ENCODE measurements at regions not wholly inside any gene's neighbourhood (a gene's known extent, or its start where the extent isn't known, plus 50 kb on each side); places are given as distances from the start of the nearest gene placed in this dataset.

DNA sequence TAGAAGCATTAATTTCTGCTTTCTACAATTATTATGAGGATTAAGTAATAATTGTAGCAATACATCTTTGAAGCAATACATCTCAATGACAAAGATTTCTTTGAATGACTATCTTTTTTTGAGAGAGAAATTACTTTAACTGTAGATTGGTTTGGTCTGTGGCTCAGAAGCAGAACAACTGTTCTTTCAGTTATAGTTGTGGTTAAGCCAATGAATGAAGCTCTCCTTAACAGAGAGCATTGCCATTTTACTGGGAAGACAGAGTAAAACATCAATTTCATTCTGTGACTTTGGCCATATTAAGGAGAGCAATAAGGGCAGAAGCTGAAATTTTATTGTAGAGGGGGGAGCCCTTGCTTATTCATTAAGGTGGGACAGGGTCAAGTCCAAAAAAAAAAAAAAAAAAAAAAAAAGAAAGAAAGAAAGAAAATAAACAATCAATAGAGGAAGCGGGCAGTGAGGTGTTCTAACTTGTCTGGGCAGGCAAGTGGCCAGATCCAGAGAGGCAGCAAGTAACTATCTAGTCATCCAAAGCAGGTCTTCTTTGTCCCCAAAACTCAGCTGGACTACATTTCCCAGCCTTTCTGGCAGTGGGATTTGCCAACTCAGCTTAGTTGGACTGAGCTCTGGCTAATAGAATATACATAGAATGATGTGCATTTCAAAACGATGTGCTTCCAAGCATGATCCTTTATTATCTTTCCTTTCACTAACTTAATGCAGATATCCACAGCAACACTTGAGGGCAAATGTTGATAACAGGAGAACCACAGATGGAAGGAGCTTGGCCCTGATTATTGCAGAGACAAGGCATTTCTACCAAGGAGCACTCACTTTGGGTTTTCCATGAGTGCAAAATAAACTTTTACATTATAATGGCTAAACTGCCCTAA is 462.7 kb upstream of the CDH20 start (continued):
- TF ChIP-seq, protein P1, sequence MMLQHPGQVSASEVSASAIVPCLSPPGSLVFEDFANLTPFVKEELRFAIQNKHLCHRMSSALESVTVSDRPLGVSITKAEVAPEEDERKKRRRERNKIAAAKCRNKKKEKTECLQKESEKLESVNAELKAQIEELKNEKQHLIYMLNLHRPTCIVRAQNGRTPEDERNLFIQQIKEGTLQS (IDR thresholded peaks at IDR 0.05), result no peak
- no peak for TF ChIP-seq GABPA (IDR thresholded peaks at IDR 0.05 in 1 of 2, conservative IDR thresholded peaks at IDR 0.05 in 1 of 2)
- TF ChIP-seq RXRA (IDR thresholded peaks at IDR 0.05), result no peak
- TF ChIP-seq HNF4G (IDR thresholded peaks at IDR 0.05), result no peak
- TF ChIP-seq JUND (IDR thresholded peaks at IDR 0.05), result no peak
- TF ChIP-seq HNF4A (conservative IDR thresholded peaks at IDR 0.05), result no peak
- TF ChIP-seq TAF1 (conservative IDR thresholded peaks at IDR 0.05), result no peak
- TF ChIP-seq, protein P2, sequence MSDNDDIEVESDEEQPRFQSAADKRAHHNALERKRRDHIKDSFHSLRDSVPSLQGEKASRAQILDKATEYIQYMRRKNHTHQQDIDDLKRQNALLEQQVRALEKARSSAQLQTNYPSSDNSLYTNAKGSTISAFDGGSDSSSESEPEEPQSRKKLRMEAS (IDR thresholded peaks at IDR 0.05), result no peak

DNA sequence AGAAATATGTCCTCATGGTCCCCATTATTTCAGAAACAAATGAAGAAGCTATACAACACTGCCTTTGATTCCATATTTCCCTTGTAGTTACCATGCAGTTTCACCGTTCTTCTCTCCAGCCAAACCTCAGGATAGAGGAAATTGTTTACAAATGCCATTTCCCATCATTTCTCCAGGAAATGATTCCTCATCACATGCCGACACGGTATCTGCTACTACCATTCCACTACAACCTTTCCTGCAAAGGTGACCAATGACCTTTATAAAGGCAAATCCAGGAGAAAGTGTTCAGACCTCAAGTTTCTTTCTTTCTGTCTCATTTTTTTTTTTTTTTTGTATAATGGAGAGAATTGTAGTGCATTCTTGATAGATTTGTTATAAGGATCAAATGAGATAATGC is 460.8 kb upstream of the CDH20 start:
- TF ChIP-seq RAD21 (IDR thresholded peaks at IDR 0.05) (no peak), SP1 (IDR thresholded peaks at IDR 0.05) (no peak), FOXA1 (IDR thresholded peaks at IDR 0.05) (no peak), JUND (IDR thresholded peaks at IDR 0.05) (no peak), HNF4G (IDR thresholded peaks at IDR 0.05) (no peak), GABPA (IDR thresholded peaks at IDR 0.05 in 1 of 2, conservative IDR thresholded peaks at IDR 0.05 in 1 of 2) (no peak), HNF4A (conservative IDR thresholded peaks at IDR 0.05) (no peak), TAF1 (conservative IDR thresholded peaks at IDR 0.05) (no peak), YY1 (IDR thresholded peaks at IDR 0.05) (no peak), NR2F2 (IDR thresholded peaks at IDR 0.05) (no peak), RXRA (IDR thresholded peaks at IDR 0.05) (no peak)
- TF ChIP-seq, protein P3, sequence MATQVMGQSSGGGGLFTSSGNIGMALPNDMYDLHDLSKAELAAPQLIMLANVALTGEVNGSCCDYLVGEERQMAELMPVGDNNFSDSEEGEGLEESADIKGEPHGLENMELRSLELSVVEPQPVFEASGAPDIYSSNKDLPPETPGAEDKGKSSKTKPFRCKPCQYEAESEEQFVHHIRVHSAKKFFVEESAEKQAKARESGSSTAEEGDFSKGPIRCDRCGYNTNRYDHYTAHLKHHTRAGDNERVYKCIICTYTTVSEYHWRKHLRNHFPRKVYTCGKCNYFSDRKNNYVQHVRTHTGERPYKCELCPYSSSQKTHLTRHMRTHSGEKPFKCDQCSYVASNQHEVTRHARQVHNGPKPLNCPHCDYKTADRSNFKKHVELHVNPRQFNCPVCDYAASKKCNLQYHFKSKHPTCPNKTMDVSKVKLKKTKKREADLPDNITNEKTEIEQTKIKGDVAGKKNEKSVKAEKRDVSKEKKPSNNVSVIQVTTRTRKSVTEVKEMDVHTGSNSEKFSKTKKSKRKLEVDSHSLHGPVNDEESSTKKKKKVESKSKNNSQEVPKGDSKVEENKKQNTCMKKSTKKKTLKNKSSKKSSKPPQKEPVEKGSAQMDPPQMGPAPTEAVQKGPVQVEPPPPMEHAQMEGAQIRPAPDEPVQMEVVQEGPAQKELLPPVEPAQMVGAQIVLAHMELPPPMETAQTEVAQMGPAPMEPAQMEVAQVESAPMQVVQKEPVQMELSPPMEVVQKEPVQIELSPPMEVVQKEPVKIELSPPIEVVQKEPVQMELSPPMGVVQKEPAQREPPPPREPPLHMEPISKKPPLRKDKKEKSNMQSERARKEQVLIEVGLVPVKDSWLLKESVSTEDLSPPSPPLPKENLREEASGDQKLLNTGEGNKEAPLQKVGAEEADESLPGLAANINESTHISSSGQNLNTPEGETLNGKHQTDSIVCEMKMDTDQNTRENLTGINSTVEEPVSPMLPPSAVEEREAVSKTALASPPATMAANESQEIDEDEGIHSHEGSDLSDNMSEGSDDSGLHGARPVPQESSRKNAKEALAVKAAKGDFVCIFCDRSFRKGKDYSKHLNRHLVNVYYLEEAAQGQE (IDR thresholded peaks at IDR 0.05), result no peak
- TF ChIP-seq, protein P4, sequence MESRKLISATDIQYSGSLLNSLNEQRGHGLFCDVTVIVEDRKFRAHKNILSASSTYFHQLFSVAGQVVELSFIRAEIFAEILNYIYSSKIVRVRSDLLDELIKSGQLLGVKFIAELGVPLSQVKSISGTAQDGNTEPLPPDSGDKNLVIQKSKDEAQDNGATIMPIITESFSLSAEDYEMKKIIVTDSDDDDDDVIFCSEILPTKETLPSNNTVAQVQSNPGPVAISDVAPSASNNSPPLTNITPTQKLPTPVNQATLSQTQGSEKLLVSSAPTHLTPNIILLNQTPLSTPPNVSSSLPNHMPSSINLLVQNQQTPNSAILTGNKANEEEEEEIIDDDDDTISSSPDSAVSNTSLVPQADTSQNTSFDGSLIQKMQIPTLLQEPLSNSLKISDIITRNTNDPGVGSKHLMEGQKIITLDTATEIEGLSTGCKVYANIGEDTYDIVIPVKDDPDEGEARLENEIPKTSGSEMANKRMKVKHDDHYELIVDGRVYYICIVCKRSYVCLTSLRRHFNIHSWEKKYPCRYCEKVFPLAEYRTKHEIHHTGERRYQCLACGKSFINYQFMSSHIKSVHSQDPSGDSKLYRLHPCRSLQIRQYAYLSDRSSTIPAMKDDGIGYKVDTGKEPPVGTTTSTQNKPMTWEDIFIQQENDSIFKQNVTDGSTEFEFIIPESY (IDR thresholded peaks at IDR 0.05), result no peak
- TF ChIP-seq, protein P5, sequence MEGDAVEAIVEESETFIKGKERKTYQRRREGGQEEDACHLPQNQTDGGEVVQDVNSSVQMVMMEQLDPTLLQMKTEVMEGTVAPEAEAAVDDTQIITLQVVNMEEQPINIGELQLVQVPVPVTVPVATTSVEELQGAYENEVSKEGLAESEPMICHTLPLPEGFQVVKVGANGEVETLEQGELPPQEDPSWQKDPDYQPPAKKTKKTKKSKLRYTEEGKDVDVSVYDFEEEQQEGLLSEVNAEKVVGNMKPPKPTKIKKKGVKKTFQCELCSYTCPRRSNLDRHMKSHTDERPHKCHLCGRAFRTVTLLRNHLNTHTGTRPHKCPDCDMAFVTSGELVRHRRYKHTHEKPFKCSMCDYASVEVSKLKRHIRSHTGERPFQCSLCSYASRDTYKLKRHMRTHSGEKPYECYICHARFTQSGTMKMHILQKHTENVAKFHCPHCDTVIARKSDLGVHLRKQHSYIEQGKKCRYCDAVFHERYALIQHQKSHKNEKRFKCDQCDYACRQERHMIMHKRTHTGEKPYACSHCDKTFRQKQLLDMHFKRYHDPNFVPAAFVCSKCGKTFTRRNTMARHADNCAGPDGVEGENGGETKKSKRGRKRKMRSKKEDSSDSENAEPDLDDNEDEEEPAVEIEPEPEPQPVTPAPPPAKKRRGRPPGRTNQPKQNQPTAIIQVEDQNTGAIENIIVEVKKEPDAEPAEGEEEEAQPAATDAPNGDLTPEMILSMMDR (IDR thresholded peaks at IDR 0.05; ENCODE audit: low read depth, low read length, missing input control), result no peak
- TF ChIP-seq, protein P1 (IDR thresholded peaks at IDR 0.05), result no peak
- TF ChIP-seq, protein P2 (IDR thresholded peaks at IDR 0.05), result no peak
- DNase-seq (ENCODE audit: low spot score), result no peak
- H3K9me3 ChIP-seq (ENCODE audit: control insufficient read depth in 4 of 4, low read length in 3 of 4), result no peaks in the 10 kb centered on the region
- H3K4me3 ChIP-seq (ENCODE audit: low read depth in 1 of 3, low read length in 3 of 3), result no peak overlapping the region
- peaks cover 0 to 7% (median 0%) of the 10 kb centered on the region in 4 donors for H3K27me3 ChIP-seq (ENCODE audit: control insufficient read depth in 4 of 4, insufficient read depth in 4 of 4, low read length in 3 of 4)
- H3K36me3 ChIP-seq (ENCODE audit: control insufficient read depth in 4 of 4, insufficient read depth in 3 of 4, low read depth in 1 of 4, low read length in 3 of 4), result no peaks in the 10 kb centered on the region
- WGBS, result 71% methylated on average over 3 of the region's 3 CpGs
- H3K4me1 ChIP-seq (ENCODE audit: control insufficient read depth in 4 of 4, insufficient read depth in 4 of 4, low read length in 3 of 4), result no peaks in the 10 kb centered on the region
- H3K9ac ChIP-seq (ENCODE audit: low read depth in 1 of 2, low read length in 2 of 2), result no peak overlapping the region
- no peak overlapping the region for H3K27ac ChIP-seq (ENCODE audit: low read depth in 1 of 2, low read length in 2 of 2)
